GM06990 (cell line): ENCODE measurements at regions not wholly inside any gene's neighbourhood (a gene's known extent, or its start where the extent isn't known, plus 50 kb on each side); places are given as distances from the start of the nearest gene placed in this dataset.

Experiments used
- DNase-seq: peaks from one replicate; pipeline ENCODE4 v3.0.0-alpha.2; 2011; ENCODE audit not compliant: insufficient read length; ENCODE audit errors: extremely low read depth
- H3K27me3 ChIP-seq: replicated peaks from 2 replicates; pipeline ENCODE4 v1.6.0; 2011; ENCODE audit warnings: low read length; ENCODE audit not compliant: control insufficient read depth, insufficient read depth
- H3K36me3 ChIP-seq: 2 replicates; pipeline ENCODE4 v1.5.1; 2011; ENCODE audit warnings: low read length; ENCODE audit not compliant: control insufficient read depth, insufficient read depth
- H3K4me3 ChIP-seq: replicated peaks from 2 replicates; pipeline ENCODE4 v1.5.1; 2011; ENCODE audit warnings: low read depth, mild to moderate bottlenecking, control low read depth, low read length
- CTCF ChIP-seq: IDR thresholded peaks from 2 replicates; pipeline ENCODE4 v1.5.1; 2011; ENCODE audit warnings: low read length, control low read depth, mild to moderate bottlenecking, inconsistent platforms; ENCODE audit not compliant: insufficient read depth, poor library complexity, severe bottlenecking

- Histone ChIP-seq H3K27me3 (no peaks in the 10 kb centered on the region), H3K36me3 (no peaks in the 10 kb centered on the region), H3K4me3 (no peak overlapping the region)
- no peak for DNase-seq
- no peak for TF ChIP-seq CTCF
Observed at GRCh38 chr2:140178234-140178633, 1398.0 kb upstream of the NXPH2 start.

GRCh38 chr2:140177086-140177485, 1396.9 kb upstream of the NXPH2 start:
- no peak for TF ChIP-seq CTCF
- DNase-seq, result no peak
- Histone ChIP-seq H3K27me3 (no peaks in the 10 kb centered on the region), H3K36me3 (no peaks in the 10 kb centered on the region), H3K4me3 (no peak overlapping the region)

- DNase-seq, result no peak
- no peak overlapping the region for H3K4me3 ChIP-seq
- no peaks in the 10 kb centered on the region for H3K36me3 ChIP-seq
- H3K27me3 ChIP-seq, result no peaks in the 10 kb centered on the region
- TF ChIP-seq CTCF, result no peak
Observed at GRCh38 chr2:140173790-140174189, 1393.6 kb upstream of the NXPH2 start.

GRCh38 chr2:140164449-140164848, 1384.3 kb upstream of the NXPH2 start:
- no peak for DNase-seq
- no peak for TF ChIP-seq CTCF
- Histone ChIP-seq H3K27me3 (no peaks in the 10 kb centered on the region), H3K4me3 (no peak overlapping the region), H3K36me3 (no peaks in the 10 kb centered on the region)

GRCh38 chr2:140158259-140158658, 1378.1 kb upstream of the NXPH2 start:
- TF ChIP-seq CTCF, result no peak
- H3K36me3 ChIP-seq, result no peaks in the 10 kb centered on the region
- H3K4me3 ChIP-seq, result no peak overlapping the region
- no peak for DNase-seq
- H3K27me3 ChIP-seq, result no peaks in the 10 kb centered on the region

- H3K27me3 ChIP-seq, result no peaks in the 10 kb centered on the region
Observed at GRCh38 chr2:140157816-140158215, 1377.6 kb upstream of the NXPH2 start.

More at GRCh38 chr2:140157816-140158215, 1377.6 kb upstream of the NXPH2 start:
- no peak for DNase-seq
- no peaks in the 10 kb centered on the region for H3K36me3 ChIP-seq
- H3K4me3 ChIP-seq, result no peak overlapping the region
- no peak for TF ChIP-seq CTCF
